CD8-positive, alpha-beta memory T cell (primary cell): ENCODE measurements at regions not wholly inside any gene's neighbourhood (a gene's known extent, or its start where the extent isn't known, plus 50 kb on each side); places are given as distances from the start of the nearest gene placed in this dataset.

Source experiments
- CTCF ChIA-PET: fragments of 350-600 bp; sonication (Branson Sonifier 250); formaldehyde crosslinking; loops from one replicate; lab custom pipeline; 2021; ENCODE audit warnings: antibody characterized with exemption; lab: Charles Lee
- POLR2A ChIA-PET: fragments of 350-600 bp; sonication (Branson Sonifier 250); formaldehyde crosslinking; loops from one replicate; lab custom pipeline; 2021; ENCODE audit warnings: antibody characterized with exemption; lab: Charles Lee
- DNase-seq, 5 donors: peaks; one replicate each; pipeline versions ENCODE4 v3.0.0 to v3.0.0-alpha.2; 2020 to 2022; ENCODE audit warnings: mixed read lengths in 1 of 5
- H3K27ac ChIP-seq: one replicate; pipeline ENCODE4 v1.7.0; 2013; ENCODE audit warnings: low read depth, mild to moderate bottlenecking, low read length, moderate library complexity
- H3K27me3 ChIP-seq: 2 replicates; pipeline ENCODE4 v1.7.0; 2013; ENCODE audit warnings: low read length, mild to moderate bottlenecking; ENCODE audit not compliant: insufficient read depth, poor library complexity, severe bottlenecking
- H3K36me3 ChIP-seq: 2 replicates; pipeline ENCODE4 v1.7.0; 2013; ENCODE audit warnings: mild to moderate bottlenecking, low read length, moderate library complexity; ENCODE audit not compliant: insufficient read depth
- H3K4me1 ChIP-seq: 2 replicates; pipeline ENCODE4 v1.7.0; 2013; ENCODE audit warnings: mild to moderate bottlenecking, low read length, moderate library complexity; ENCODE audit not compliant: insufficient read depth
- H3K4me3 ChIP-seq: 2 replicates; pipeline ENCODE4 v1.7.0; 2013; ENCODE audit warnings: mild to moderate bottlenecking, low read length
- H3K9me3 ChIP-seq: 2 replicates; pipeline ENCODE4 v1.7.0; 2013; ENCODE audit warnings: mild to moderate bottlenecking, low read length
- H3K27ac Mint-ChIP-seq, 8 donors: one replicate each; pipeline ENCODE4 v1.8.0; 2020 to 2021; ENCODE audit warnings: mixed read lengths in 8 of 8, mild to moderate bottlenecking in 6 of 8, inconsistent platforms in 3 of 8, moderate library complexity in 3 of 8
- H3K27me3 Mint-ChIP-seq, 2 donors: one replicate each; pipeline ENCODE4 v1.8.0; 2020 to 2021; ENCODE audit warnings: mixed read lengths in 2 of 2, mild to moderate bottlenecking in 1 of 2, moderate library complexity in 1 of 2
- H3K36me3 Mint-ChIP-seq, 3 donors: one replicate each; pipeline ENCODE4 v1.8.0; 2020 to 2021; ENCODE audit warnings: mixed read lengths in 3 of 3, inconsistent platforms in 1 of 3, mild to moderate bottlenecking in 1 of 3
- H3K4me1 Mint-ChIP-seq, 3 donors: one replicate each; pipeline ENCODE4 v1.8.0; 2020 to 2021; ENCODE audit warnings: mixed read lengths in 3 of 3, inconsistent platforms in 1 of 3, mild to moderate bottlenecking in 1 of 3
- H3K4me3 Mint-ChIP-seq, 7 donors: one replicate each; pipeline ENCODE4 v1.8.0; 2020 to 2021; ENCODE audit warnings: mixed read lengths in 7 of 7, mild to moderate bottlenecking in 6 of 7, moderate library complexity in 4 of 7, inconsistent platforms in 2 of 7
- H3K9me3 Mint-ChIP-seq, 5 donors: one replicate each; pipeline ENCODE4 v1.8.0; 2020 to 2022; ENCODE audit warnings: mixed read lengths in 5 of 5, mild to moderate bottlenecking in 3 of 5, moderate library complexity in 2 of 5, inconsistent platforms in 1 of 5

DNA sequence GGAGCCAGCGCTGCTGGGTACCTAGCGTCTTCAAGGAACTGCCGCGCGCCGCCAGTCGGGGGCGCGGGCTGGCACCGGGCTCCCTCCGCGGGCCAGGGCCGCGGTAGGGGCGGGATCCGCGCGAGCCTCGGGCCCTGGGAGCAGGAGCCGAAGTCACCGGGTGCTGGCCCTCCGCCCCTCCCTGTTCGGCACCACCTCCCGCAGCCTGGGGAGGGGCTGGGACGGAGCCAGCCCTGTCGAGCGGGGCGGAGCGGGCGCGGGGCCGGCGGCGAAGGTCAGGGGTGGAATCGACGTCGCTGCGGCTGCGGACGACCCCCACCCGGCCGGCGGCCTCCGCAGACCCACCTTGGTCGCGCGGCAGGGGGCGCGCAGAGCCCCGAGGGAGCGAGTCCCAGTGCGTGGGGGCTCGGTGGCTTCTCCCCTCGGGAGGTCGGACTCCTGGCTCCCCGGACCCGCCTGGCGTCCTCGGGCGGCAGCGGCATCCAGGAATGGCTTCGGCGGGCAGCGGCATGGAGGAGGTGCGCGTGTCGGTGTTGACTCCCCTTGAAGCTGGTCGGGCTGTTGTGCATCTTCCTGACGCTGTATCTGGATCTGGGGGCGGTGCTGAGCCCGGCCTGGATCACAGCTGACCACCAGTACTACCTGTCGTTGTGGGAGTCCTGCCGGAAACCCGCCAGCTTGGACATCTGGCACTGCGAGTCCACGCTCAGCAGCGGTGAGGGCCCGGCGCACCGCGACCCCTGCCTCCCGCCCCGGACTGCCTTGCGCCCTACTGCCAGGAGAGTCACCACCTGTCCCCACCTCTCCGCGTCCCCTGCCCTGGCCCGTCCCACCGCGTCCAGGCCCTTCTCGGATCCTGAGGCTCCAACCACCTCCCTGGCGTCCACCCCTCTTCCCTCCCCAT is 50.5 kb upstream of the FAM47C start:
- Mint-ChIP-seq H3K27me3 (peaks cover 16 to 20% of the 10 kb centered on the region in 2 donors), H3K9me3 (peaks cover 0 to 6% (median 3%) of the 10 kb centered on the region in 5 donors), H3K4me1 (no peaks in the 10 kb centered on the region), H3K27ac (no peak overlapping the region), H3K36me3 (peaks cover 0 to 5% (median 0%) of the 10 kb centered on the region in 3 donors), H3K4me3 (no peak overlapping the region)
- no peaks in the 10 kb centered on the region for H3K4me1 ChIP-seq
- H3K36me3 ChIP-seq = no peaks in the 10 kb centered on the region
- no peaks in the 10 kb centered on the region for H3K27me3 ChIP-seq
- no peak overlapping the region for H3K27ac ChIP-seq
- ChIA-PET POLR2A (no interaction called here), CTCF (no interaction called here)
- H3K4me3 ChIP-seq = no peak overlapping the region
- DNase-seq = no peak
- no peaks in the 10 kb centered on the region for H3K9me3 ChIP-seq
